GM12878 (cell line): ENCODE measurements at regions not wholly inside any gene's neighbourhood (a gene's known extent, or its start where the extent isn't known, plus 50 kb on each side); places are given as distances from the start of the nearest gene placed in this dataset.

Experiments
- BRCA1 ChIP-seq: IDR thresholded peaks from 2 replicates; pipeline ENCODE4 v1.6.1; 2011; ENCODE audit warnings: low read depth, low read length, improper control_type of control experiment
- EZH2 ChIP-seq: IDR thresholded peaks from 2 replicates; pipeline ENCODE4 v1.6.1; 2012; ENCODE audit warnings: low read depth, mild to moderate bottlenecking, control low read depth, inconsistent platforms, low read length, borderline replicate concordance; ENCODE audit not compliant: control insufficient read depth
- NR2C2 ChIP-seq: IDR thresholded peaks from 2 replicates; pipeline ENCODE4 v1.6.1; 2011; ENCODE audit warnings: borderline replicate concordance, low read depth; ENCODE audit not compliant: control insufficient read depth, insufficient read length
- POLR2AphosphoS5 ChIP-seq: IDR thresholded peaks from 2 replicates; pipeline ENCODE4 v1.6.1; 2011; ENCODE audit warnings: mild to moderate bottlenecking, low read length, inconsistent platforms
- SIN3A ChIP-seq: IDR thresholded peaks from 2 replicates; pipeline ENCODE4 v1.6.1; 2012; ENCODE audit warnings: low read depth, low read length, improper control_type of control experiment

- TF ChIP-seq BRCA1 (no peak), EZH2 (no peak), NR2C2 (no peak), SIN3A (no peak), POLR2AphosphoS5 (no peak)
Observed at GRCh38 chr5:4275232-4275631, 679.6 kb downstream of the IRX1 start.
